Activated naive CD4-positive, alpha-beta T cell treated with anti-CD3 and anti-CD28 coated beads for 36 hours (primary cell): ENCODE measurements at regions not wholly inside any gene's neighbourhood (a gene's known extent, or its start where the extent isn't known, plus 50 kb on each side); places are given as distances from the start of the nearest gene placed in this dataset.

Source experiments
- CTCF ChIA-PET: fragments of 350-600 bp; sonication (Branson Sonifier 250); formaldehyde crosslinking; loops from one replicate; lab custom pipeline; 2021; ENCODE audit warnings: antibody characterized with exemption; lab: Charles Lee
- DNase-seq: peaks from one replicate; pipeline ENCODE4 v3.0.0-alpha.2; 2020
- H3K27ac Mint-ChIP-seq: one replicate; pipeline ENCODE4 v1.8.0; 2021; ENCODE audit warnings: mild to moderate bottlenecking, mixed read lengths
- H3K27me3 Mint-ChIP-seq: one replicate; pipeline ENCODE4 v1.8.0; 2021; ENCODE audit warnings: low read depth, mixed read lengths
- H3K36me3 Mint-ChIP-seq: one replicate; pipeline ENCODE4 v1.8.0; 2021; ENCODE audit warnings: low read depth, mixed read lengths
- H3K4me1 Mint-ChIP-seq: one replicate; pipeline ENCODE4 v1.8.0; 2021; ENCODE audit warnings: low read depth, mixed read lengths
- H3K4me3 Mint-ChIP-seq: one replicate; pipeline ENCODE4 v1.8.0; 2021; ENCODE audit warnings: mild to moderate bottlenecking, moderate library complexity, mixed read lengths
- H3K9me3 Mint-ChIP-seq: one replicate; pipeline ENCODE4 v1.8.0; 2021; ENCODE audit warnings: mixed read lengths
- intact Hi-C: fragments of 100-400 bp; cut with micrococcal nuclease; formaldehyde crosslinking; loops from one replicate; pipeline ENCODE4 v1.15.1; 2023

- H3K36me3 Mint-ChIP-seq: no peaks in the 10 kb centered on the region
- no peak overlapping the region for H3K27ac Mint-ChIP-seq
- H3K9me3 Mint-ChIP-seq: no peaks in the 10 kb centered on the region
- CTCF ChIA-PET: no interaction called here
- no peak overlapping the region for H3K4me3 Mint-ChIP-seq
- DNase-seq: no peak
- intact Hi-C loops: no loop called here
- H3K4me1 Mint-ChIP-seq: no peaks in the 10 kb centered on the region
- H3K27me3 Mint-ChIP-seq: peaks cover 5% of the 10 kb centered on the region
These were observed 155.7 kb upstream of the CDYL start for GRCh38 chr6:4620284-4621151.

GRCh38 chr6:4616311-4616710 lies 159.9 kb upstream of the CDYL start:
- H3K9me3 Mint-ChIP-seq: no peaks in the 10 kb centered on the region
- H3K4me3 Mint-ChIP-seq: no peak overlapping the region
- no peak overlapping the region for H3K27ac Mint-ChIP-seq
- no peaks in the 10 kb centered on the region for H3K4me1 Mint-ChIP-seq
- intact Hi-C loops: no loop called here
- CTCF ChIA-PET: no interaction called here
- DNase-seq: no peak
- H3K36me3 Mint-ChIP-seq: no peaks in the 10 kb centered on the region
- H3K27me3 Mint-ChIP-seq: peaks cover 12% of the 10 kb centered on the region

- H3K27ac Mint-ChIP-seq: no peak overlapping the region
- peaks cover 12% of the 10 kb centered on the region for H3K27me3 Mint-ChIP-seq
- CTCF ChIA-PET: no interaction called here
- H3K4me1 Mint-ChIP-seq: peaks cover 1% of the 10 kb centered on the region
- intact Hi-C loops: no loop called here
- no peak overlapping the region for H3K4me3 Mint-ChIP-seq
- no peak for DNase-seq
- H3K36me3 Mint-ChIP-seq: no peaks in the 10 kb centered on the region
- no peaks in the 10 kb centered on the region for H3K9me3 Mint-ChIP-seq
These were observed 160.3 kb upstream of the CDYL start for GRCh38 chr6:4615891-4616290.

- intact Hi-C loops: no loop called here
- no peaks in the 10 kb centered on the region for H3K9me3 Mint-ChIP-seq
- no peak overlapping the region for H3K27ac Mint-ChIP-seq
- CTCF ChIA-PET: no interaction called here
- H3K27me3 Mint-ChIP-seq: peaks cover 12% of the 10 kb centered on the region
- H3K36me3 Mint-ChIP-seq: no peaks in the 10 kb centered on the region
- no peak for DNase-seq
- H3K4me3 Mint-ChIP-seq: no peak overlapping the region
- peaks cover 8% of the 10 kb centered on the region for H3K4me1 Mint-ChIP-seq
These were observed 161.0 kb upstream of the CDYL start for GRCh38 chr6:4615231-4615630.

GRCh38 chr6:4614637-4615036 lies 161.6 kb upstream of the CDYL start:
- H3K27ac Mint-ChIP-seq: no peak overlapping the region
- H3K4me3 Mint-ChIP-seq: no peak overlapping the region
- H3K27me3 Mint-ChIP-seq: peaks cover 12% of the 10 kb centered on the region
- intact Hi-C loops: no loop called here
- no peaks in the 10 kb centered on the region for H3K36me3 Mint-ChIP-seq
- CTCF ChIA-PET: no interaction called here
- H3K4me1 Mint-ChIP-seq: peaks cover 10% of the 10 kb centered on the region
- no peak for DNase-seq
- H3K9me3 Mint-ChIP-seq: no peaks in the 10 kb centered on the region

GRCh38 chr6:4613795-4614194 lies 162.4 kb upstream of the CDYL start:
- Mint-ChIP-seq H3K36me3 (no peaks in the 10 kb centered on the region), H3K4me3 (no peak overlapping the region), H3K27ac (no peak overlapping the region), H3K27me3 (peaks cover 12% of the 10 kb centered on the region), H3K9me3 (no peaks in the 10 kb centered on the region), H3K4me1 (peaks cover 10% of the 10 kb centered on the region)
- DNase-seq: no peak
- CTCF ChIA-PET: no interaction called here
- intact Hi-C loops: no loop called here

- CTCF ChIA-PET: no interaction called here
- H3K27me3 Mint-ChIP-seq: peaks cover 12% of the 10 kb centered on the region
- no peak for DNase-seq
- no peak overlapping the region for H3K4me3 Mint-ChIP-seq
- intact Hi-C loops: no loop called here
- no peaks in the 10 kb centered on the region for H3K9me3 Mint-ChIP-seq
- H3K36me3 Mint-ChIP-seq: no peaks in the 10 kb centered on the region
- peaks cover 10% of the 10 kb centered on the region for H3K4me1 Mint-ChIP-seq
- H3K27ac Mint-ChIP-seq: no peak overlapping the region
These were observed 162.8 kb upstream of the CDYL start for GRCh38 chr6:4613381-4613780.

- peaks cover 10% of the 10 kb centered on the region for H3K4me1 Mint-ChIP-seq
- no peak for DNase-seq
- CTCF ChIA-PET: no interaction called here
- no peaks in the 10 kb centered on the region for H3K9me3 Mint-ChIP-seq
- H3K27ac Mint-ChIP-seq: no peak overlapping the region
- no peaks in the 10 kb centered on the region for H3K36me3 Mint-ChIP-seq
- H3K4me3 Mint-ChIP-seq: no peak overlapping the region
- intact Hi-C loops: no loop called here
- peaks cover 12% of the 10 kb centered on the region for H3K27me3 Mint-ChIP-seq
These were observed 163.5 kb upstream of the CDYL start for GRCh38 chr6:4612636-4613171.

GRCh38 chr6:4611429-4612129 lies 164.6 kb upstream of the CDYL start:
- no peaks in the 10 kb centered on the region for H3K9me3 Mint-ChIP-seq
- no peak overlapping the region for H3K4me3 Mint-ChIP-seq
- DNase-seq: no peak

GRCh38 chr6:4610256-4610655 lies 165.9 kb upstream of the CDYL start:
- H3K4me1 Mint-ChIP-seq: peaks cover 10% of the 10 kb centered on the region
- peaks cover 7% of the 10 kb centered on the region for H3K27me3 Mint-ChIP-seq
- H3K9me3 Mint-ChIP-seq: no peaks in the 10 kb centered on the region
- H3K4me3 Mint-ChIP-seq: no peak overlapping the region
- intact Hi-C loops: no loop called here
- H3K27ac Mint-ChIP-seq: no peak overlapping the region
- CTCF ChIA-PET: no interaction called here
- no peaks in the 10 kb centered on the region for H3K36me3 Mint-ChIP-seq
- DNase-seq: no peak

More at GRCh38 chr6:4611429-4612129, 164.6 kb upstream of the CDYL start:
- CTCF ChIA-PET: no interaction called here
- H3K36me3 Mint-ChIP-seq: no peaks in the 10 kb centered on the region
- H3K27me3 Mint-ChIP-seq: peaks cover 10% of the 10 kb centered on the region
- peaks cover 10% of the 10 kb centered on the region for H3K4me1 Mint-ChIP-seq
- intact Hi-C loops: no loop called here
- no peak overlapping the region for H3K27ac Mint-ChIP-seq

- H3K4me3 Mint-ChIP-seq: no peak overlapping the region
- H3K27me3 Mint-ChIP-seq: peaks cover 2% of the 10 kb centered on the region
- DNase-seq: no peak
- CTCF ChIA-PET: no interaction called here
- no peaks in the 10 kb centered on the region for H3K9me3 Mint-ChIP-seq
- peaks cover 10% of the 10 kb centered on the region for H3K4me1 Mint-ChIP-seq
- no peak overlapping the region for H3K27ac Mint-ChIP-seq
- H3K36me3 Mint-ChIP-seq: no peaks in the 10 kb centered on the region
- intact Hi-C loops: no loop called here
These were observed 167.7 kb upstream of the CDYL start for GRCh38 chr6:4608361-4609115.

GRCh38 chr6:4607793-4608192 lies 168.4 kb upstream of the CDYL start:
- Mint-ChIP-seq H3K9me3 (no peaks in the 10 kb centered on the region), H3K27ac (no peak overlapping the region), H3K27me3 (no peaks in the 10 kb centered on the region), H3K4me3 (no peak overlapping the region), H3K36me3 (no peaks in the 10 kb centered on the region), H3K4me1 (peaks cover 10% of the 10 kb centered on the region)
- DNase-seq: no peak
- intact Hi-C loops: no loop called here
- CTCF ChIA-PET: no interaction called here
